ENCODE measurements at regions not wholly inside any gene's neighbourhood (a gene's known extent, or its start where the extent isn't known, plus 50 kb on each side); places are given as distances from the start of the nearest gene placed in this dataset.
"Not testable (repeated sequence)": the region's sequence is repeated elsewhere in the genome, so short reads cannot be mapped to it uniquely, and the experiment has no call there.

- DNase-seq = not testable (repeated sequence)
Measured at GRCh38 chr3:75453839-75454238, 210.3 kb upstream of the FRG2C start.

- not testable (repeated sequence) for DNase-seq
Measured at GRCh38 chr3:75474530-75474929, 189.6 kb upstream of the FRG2C start.

GRCh38 chr3:75496600-75496999, 167.5 kb upstream of the FRG2C start:
- DNase-seq = not testable (repeated sequence)

- not testable (repeated sequence) for DNase-seq
Measured at GRCh38 chr3:75500357-75500756, 163.8 kb upstream of the FRG2C start.

GRCh38 chr3:75502171-75502570, 162.0 kb upstream of the FRG2C start:
- DNase-seq = not testable (repeated sequence)

GRCh38 chr3:75502769-75503756, 161.1 kb upstream of the FRG2C start:
- DNase-seq = not testable (repeated sequence)

GRCh38 chr3:75506603-75507002, 157.5 kb upstream of the FRG2C start:
- DNase-seq = no peak

- DNase-seq = not testable (repeated sequence)
Measured at GRCh38 chr3:75507956-75508355, 156.2 kb upstream of the FRG2C start.

- not testable (repeated sequence) for DNase-seq
Measured at GRCh38 chr3:75527657-75528056, 136.5 kb upstream of the FRG2C start.

- DNase-seq = not testable (repeated sequence)
Measured at GRCh38 chr3:75552095-75552494, 112.0 kb upstream of the FRG2C start.

- not testable (repeated sequence) for DNase-seq
Measured at GRCh38 chr3:75564427-75564826, 99.7 kb upstream of the FRG2C start.

- DNase-seq = not testable (repeated sequence)
Measured at GRCh38 chr3:75572303-75572702, 91.8 kb upstream of the FRG2C start.

GRCh38 chr3:75579091-75579490, 85.0 kb upstream of the FRG2C start:
- DNase-seq = not testable (repeated sequence)

GRCh38 chr3:75579536-75579935, 84.6 kb upstream of the FRG2C start:
- DNase-seq = not testable (repeated sequence)

- peak; percentile 57 for DNase-seq
Measured at GRCh38 chr3:75579981-75580782, 83.9 kb upstream of the FRG2C start.

- DNase-seq = not testable (repeated sequence)
Measured at GRCh38 chr3:75582536-75582935, 81.6 kb upstream of the FRG2C start.

- not testable (repeated sequence) for DNase-seq
Measured at GRCh38 chr3:75583116-75583515, 81.0 kb upstream of the FRG2C start.

- DNase-seq = not testable (repeated sequence)
Measured at GRCh38 chr3:75587695-75588094, 76.4 kb upstream of the FRG2C start.

GRCh38 chr3:75590382-75590781, 73.7 kb upstream of the FRG2C start:
- not testable (repeated sequence) for DNase-seq

- DNase-seq = not testable (repeated sequence)
Measured at GRCh38 chr3:75604286-75604934, 59.7 kb upstream of the FRG2C start.

GRCh38 chr3:75607996-75608395, 56.1 kb upstream of the FRG2C start:
- not testable (repeated sequence) for DNase-seq

- not testable (repeated sequence) for DNase-seq
Measured at GRCh38 chr3:75609598-75609997, 54.5 kb upstream of the FRG2C start.

- no peak for DNase-seq
Measured at GRCh38 chr3:75610773-75611172, 53.4 kb upstream of the FRG2C start.
